ENCODE measurements at regions not wholly inside any gene's neighbourhood (a gene's known extent, or its start where the extent isn't known, plus 50 kb on each side); places are given as distances from the start of the nearest gene placed in this dataset.

DNA sequence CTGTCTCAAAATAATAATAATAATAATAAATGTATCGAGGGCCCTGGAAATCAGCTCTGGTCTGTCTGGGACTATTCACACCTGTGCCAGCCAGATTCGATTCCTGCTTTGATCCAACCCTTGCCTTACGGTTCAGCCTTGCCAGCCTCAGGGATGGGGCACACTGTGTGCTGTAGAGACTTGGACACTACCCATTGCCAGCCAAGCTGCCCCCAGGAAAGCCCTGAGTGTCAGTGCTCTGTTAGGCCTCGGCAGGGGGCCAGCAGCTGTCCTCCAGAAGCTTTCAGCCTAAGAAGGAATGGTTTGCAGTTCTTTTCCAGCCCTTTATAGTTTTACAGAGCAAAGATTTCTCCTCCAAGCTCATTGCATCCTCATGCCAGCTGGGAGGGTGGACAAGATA lies 96.2 kb upstream of the RUNX3 start:
- no peak for DNase-seq (ENCODE audit: low spot score in 2 of 2)
- no peaks in the 10 kb centered on the region for H3K4me1 ChIP-seq
- H3K36me3 ChIP-seq (replicated peaks) = no peaks in the 10 kb centered on the region
- no peaks in the 10 kb centered on the region for H3K27me3 ChIP-seq (ENCODE audit: low read depth)
- no peak overlapping the region for H3K4me3 ChIP-seq
- H3K9me3 ChIP-seq = no peaks in the 10 kb centered on the region
- in situ Hi-C loops (cut with MboI; ENCODE audit: low sequenced_read_pairs) = no loop called here

DNA sequence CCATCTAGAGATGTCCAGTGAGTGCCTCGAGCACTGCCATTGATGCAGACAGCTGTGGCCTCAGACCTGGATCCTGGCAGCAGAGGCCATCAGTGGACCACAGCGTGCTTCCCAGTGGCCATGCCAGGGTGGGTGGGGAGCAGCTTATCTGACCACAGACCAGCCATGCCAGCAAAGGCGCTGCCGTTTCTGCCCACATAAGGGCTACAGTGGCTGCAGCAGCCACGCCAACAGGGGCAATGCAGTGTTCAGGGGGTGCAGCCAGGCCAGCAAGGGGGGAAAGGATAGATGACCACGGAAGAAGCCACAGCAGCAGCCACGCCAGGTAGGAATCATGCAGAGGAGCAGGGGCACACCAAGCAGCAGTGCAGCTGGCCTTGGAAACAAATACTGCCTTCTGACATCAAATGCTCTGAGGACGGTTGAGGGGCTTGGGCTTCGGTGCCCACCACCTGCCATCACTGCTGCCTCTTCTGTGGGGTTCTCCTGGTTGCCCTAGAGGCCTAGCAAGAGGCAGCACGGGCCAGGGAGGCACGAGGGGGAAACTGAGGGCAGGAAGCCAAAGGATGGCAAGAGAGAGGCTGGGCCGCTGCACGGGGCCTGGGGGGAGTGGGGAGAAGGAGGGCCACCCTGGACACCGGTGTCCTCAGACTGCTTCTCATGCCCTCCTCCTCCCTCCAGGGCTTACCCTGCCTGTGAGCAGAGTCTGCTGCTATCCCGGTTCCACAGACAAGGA lies 94.7 kb upstream of the RUNX3 start:
- Histone ChIP-seq H3K36me3 (replicated peaks) (no peaks in the 10 kb centered on the region), H3K27me3 (ENCODE audit: low read depth) (no peaks in the 10 kb centered on the region), H3K9me3 (no peaks in the 10 kb centered on the region), H3K4me3 (no peak overlapping the region), H3K4me1 (no peaks in the 10 kb centered on the region)
- no peak for DNase-seq (ENCODE audit: low spot score in 2 of 2)
- in situ Hi-C loops (cut with MboI; ENCODE audit: low sequenced_read_pairs) = no loop called here

DNA sequence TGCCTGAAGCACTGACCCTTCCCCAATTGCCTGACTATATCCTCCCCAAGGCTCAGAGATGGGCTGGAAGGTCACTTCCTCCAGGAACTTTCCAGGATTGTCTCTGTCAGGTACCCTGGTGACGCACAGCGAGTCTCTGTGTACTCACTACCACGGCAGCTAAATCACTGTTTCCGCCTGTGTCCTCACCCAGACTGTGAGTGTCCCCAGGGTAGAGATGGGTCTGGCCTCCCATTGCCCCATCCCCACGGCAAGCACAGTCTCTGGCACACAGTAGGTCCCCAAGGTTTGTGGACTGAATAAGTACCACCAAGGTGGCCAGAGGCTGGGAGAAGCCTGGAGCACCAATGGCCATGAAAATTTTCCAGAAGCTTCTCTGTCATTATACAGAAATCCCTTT lies 93.8 kb upstream of the RUNX3 start:
- no peaks in the 10 kb centered on the region for H3K9me3 ChIP-seq
- no peaks in the 10 kb centered on the region for H3K27me3 ChIP-seq (ENCODE audit: low read depth)
- no peak for DNase-seq (ENCODE audit: low spot score in 2 of 2)
- H3K4me3 ChIP-seq = no peak overlapping the region
- no peaks in the 10 kb centered on the region for H3K36me3 ChIP-seq (replicated peaks)
- in situ Hi-C loops (cut with MboI; ENCODE audit: low sequenced_read_pairs) = no loop called here
- H3K4me1 ChIP-seq = no peaks in the 10 kb centered on the region

DNA sequence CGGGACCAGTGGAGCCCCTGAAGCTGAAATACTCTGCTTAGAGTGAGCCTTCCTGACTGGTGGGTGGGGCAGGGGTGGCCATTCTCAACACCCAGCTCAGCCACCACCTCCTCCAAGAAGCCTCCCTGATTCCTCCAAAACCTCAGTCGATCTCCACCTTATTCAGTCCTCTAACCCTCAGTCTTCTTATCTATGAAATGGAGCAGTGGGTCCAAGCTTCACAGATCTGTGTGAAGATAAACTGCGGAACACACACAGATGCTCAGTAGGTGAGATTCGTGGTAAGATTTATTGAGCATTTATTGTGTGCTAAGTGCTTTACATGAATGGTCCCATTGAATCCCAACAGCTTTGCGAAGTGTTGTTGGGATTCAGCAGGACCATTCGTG lies 93.1 kb upstream of the RUNX3 start:
- Histone ChIP-seq H3K36me3 (replicated peaks) (no peaks in the 10 kb centered on the region), H3K4me1 (no peaks in the 10 kb centered on the region), H3K27me3 (ENCODE audit: low read depth) (no peaks in the 10 kb centered on the region), H3K4me3 (no peak overlapping the region), H3K9me3 (no peaks in the 10 kb centered on the region)
- no peak for DNase-seq (ENCODE audit: low spot score in 2 of 2)
- in situ Hi-C loops (cut with MboI; ENCODE audit: low sequenced_read_pairs) = no loop called here

DNA sequence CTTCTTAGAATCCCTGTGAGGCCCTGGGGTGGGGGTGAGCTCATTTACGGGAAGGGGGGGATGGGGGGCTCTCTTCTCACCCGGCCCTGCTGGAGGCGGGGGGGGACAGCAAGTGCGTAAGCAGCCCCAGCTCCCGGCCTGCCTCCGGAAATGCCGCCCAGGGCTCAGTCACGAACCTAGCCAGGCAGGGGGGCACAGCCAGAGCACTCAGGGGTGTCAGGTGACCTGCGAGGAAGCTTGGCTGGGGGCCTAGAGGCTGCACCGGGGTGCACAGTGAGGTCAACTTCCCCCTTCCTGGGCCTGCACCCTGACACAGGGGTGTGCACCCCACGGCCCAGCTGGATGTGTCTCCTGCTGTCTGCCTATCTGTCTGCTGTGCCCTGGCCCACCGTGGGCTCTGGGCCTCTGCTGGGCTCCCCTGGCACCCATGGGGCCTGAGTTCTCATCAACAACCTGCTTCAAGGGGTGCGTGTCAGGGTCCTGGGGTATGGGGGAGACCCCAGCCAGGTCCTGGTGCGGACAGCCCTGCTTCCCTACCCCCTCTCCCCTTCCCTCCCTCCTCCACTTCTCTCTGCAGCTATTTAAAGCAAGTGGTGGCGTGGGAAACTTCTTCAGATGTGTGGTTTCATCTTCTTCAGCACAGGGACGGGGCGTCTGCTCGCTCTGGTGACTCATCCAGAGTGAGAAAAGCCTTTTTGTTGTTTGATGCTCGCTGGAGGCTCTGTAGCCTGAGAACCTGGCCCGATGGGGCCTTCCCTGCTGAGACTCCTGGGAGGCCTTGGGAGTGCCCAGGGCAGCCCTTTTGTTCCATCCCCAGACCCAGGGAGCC lies 92.5 kb upstream of the RUNX3 start:
- H3K4me1 ChIP-seq = no peaks in the 10 kb centered on the region
- H3K4me3 ChIP-seq = no peak overlapping the region
- H3K9me3 ChIP-seq = no peaks in the 10 kb centered on the region
- no peaks in the 10 kb centered on the region for H3K27me3 ChIP-seq (ENCODE audit: low read depth)
- in situ Hi-C loops (cut with MboI; ENCODE audit: low sequenced_read_pairs) = no loop called here
- peak in 1 of 2 experiments; percentile 29 for DNase-seq (ENCODE audit: low spot score in 2 of 2)
- no peaks in the 10 kb centered on the region for H3K36me3 ChIP-seq (replicated peaks)

DNA sequence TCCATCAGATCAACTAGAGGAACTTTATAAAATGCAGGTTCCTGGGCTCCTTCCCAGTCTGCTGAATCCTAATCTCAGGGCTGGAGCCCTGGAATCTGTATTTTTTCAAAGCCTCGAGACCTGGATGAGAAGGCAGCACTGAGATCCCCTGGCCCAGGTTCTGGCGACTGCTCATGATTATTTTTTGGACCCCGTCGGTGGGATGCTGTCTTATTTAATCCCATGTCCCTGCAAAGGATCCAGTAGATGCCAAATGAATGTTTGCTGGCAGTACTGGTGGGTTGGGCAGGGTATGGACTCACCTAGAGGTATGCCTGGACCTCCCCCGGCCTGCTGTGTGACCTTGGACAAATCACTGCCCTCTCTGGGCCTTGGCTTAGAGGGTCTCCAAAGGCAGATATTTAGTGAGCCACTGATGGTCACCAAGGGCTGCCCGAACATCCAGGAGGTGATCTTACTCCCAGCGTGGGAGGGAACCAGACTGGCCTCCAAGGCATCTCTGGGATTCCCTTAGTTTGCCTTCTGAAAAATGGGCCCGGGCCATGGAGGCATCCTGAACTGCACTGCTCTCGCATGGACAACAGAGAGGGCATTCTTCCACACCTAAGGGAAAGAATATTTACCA lies 91.6 kb upstream of the RUNX3 start:
- Histone ChIP-seq H3K36me3 (replicated peaks) (no peaks in the 10 kb centered on the region), H3K4me3 (no peak overlapping the region), H3K9me3 (no peaks in the 10 kb centered on the region), H3K27me3 (ENCODE audit: low read depth) (no peaks in the 10 kb centered on the region), H3K4me1 (no peaks in the 10 kb centered on the region)
- DNase-seq (ENCODE audit: low spot score in 2 of 2) = no peak
- in situ Hi-C loops (cut with MboI; ENCODE audit: low sequenced_read_pairs) = no loop called here

DNA sequence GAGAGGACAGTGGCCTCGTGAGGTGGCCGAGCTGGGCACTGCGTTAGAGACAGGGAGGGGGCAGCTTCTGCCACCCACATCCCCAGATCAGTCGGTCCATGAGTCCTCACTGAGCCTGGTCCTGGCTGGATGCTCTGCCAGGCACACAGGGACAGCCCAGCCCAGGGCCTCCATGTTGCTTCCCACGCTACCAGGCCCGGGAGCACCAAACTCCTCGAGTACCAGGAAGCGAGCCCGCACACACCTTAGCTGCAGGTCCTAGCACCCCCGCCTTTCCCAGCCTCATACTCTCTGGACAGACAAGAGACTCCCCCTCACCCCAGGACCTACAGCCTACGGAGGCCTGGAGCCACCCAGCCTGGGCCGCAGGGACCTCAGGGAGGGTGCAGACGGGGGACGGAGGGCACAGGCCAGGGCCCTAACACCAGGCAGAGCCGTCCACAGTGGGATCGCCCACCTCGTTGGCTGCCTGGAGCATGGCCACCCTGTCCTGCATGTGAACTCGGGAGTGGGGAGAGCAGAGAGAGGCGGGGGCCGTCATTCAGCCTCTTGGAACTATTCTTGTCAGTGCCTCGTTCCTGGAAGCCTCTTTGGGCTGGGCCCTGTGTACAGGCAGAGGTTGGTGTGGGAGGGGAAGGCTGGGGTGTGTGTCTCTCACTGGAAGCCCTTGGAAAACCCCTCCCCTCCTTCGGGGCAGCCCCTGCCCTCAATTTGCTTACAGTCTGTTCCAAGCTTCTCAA lies 90.9 kb upstream of the RUNX3 start:
- DNase-seq (ENCODE audit: low spot score in 2 of 2) = no peak
- no peaks in the 10 kb centered on the region for H3K4me1 ChIP-seq
- H3K9me3 ChIP-seq = no peaks in the 10 kb centered on the region
- no peaks in the 10 kb centered on the region for H3K27me3 ChIP-seq (ENCODE audit: low read depth)
- in situ Hi-C loops (cut with MboI; ENCODE audit: low sequenced_read_pairs) = no loop called here
- no peaks in the 10 kb centered on the region for H3K36me3 ChIP-seq (replicated peaks)
- H3K4me3 ChIP-seq = no peak overlapping the region

DNA sequence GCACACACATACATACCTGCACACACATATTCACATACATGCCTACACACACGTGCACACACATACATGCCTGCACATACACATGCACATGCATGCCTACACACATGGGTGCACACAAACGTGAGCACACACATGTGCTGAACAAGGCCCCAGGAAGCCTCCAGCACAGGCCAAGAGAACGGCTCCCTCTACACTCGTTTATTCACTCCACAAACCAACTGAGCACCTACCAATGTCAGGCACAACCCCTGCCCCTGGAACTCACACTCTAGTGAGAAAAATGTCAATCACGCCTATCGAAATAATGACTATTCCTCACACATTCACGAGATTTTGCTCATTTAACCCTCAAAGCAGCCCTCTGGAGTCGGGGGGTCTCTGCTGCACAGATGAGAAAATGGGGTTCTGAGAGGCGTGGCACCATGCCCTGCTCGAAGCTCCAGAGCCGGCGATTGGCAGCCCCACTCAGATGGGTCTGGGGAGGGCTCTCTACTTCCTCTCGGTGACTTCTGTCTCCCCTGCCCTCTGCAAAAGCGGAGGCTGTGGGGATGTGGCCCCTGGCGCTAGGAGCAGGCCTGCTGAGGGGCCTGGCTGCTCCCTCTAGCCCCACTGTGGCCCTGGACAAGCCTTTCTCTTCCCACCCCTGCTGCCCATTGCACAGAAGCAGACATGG lies 90.2 kb upstream of the RUNX3 start:
- Histone ChIP-seq H3K27me3 (ENCODE audit: low read depth) (no peaks in the 10 kb centered on the region), H3K4me3 (no peak overlapping the region), H3K9me3 (no peaks in the 10 kb centered on the region), H3K36me3 (replicated peaks) (no peaks in the 10 kb centered on the region), H3K4me1 (no peaks in the 10 kb centered on the region)
- in situ Hi-C loops (cut with MboI; ENCODE audit: low sequenced_read_pairs) = no loop called here
- no peak for DNase-seq (ENCODE audit: low spot score in 2 of 2)

DNA sequence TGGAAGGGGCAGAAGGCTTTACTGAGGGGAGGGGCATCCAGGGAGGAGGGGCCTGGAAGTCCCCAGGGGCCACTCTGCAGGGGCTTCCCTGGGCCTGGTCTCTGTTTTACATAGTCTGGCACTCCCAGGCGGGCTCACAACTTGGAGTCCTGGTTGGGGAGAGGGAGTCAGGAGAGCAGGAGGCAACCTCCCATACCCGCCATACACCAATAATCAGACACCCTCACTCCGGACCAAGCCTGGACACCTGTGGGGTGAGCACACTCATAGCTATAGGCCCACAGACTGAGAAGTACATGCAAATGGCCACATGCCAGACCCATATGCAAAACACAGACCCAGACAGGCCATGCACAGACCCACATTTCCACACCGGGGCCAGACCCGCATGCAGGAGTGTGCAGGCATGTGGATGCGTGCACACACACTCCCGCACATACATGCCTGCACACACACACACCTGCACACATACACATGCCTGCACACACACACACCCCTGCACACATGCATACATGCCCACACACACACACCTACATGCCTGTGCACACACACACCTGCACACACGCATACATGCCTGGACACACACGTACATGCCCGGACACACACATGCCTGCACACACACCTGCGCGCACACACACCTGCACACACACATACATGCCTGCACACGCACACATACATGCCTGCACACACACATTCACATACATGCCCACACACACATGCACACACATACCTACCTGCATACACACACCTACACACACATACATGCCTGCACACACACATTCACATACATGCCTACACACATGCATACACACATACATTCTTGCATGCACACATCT lies 89.5 kb upstream of the RUNX3 start:
- Histone ChIP-seq H3K27me3 (ENCODE audit: low read depth) (no peaks in the 10 kb centered on the region), H3K9me3 (no peaks in the 10 kb centered on the region), H3K4me3 (no peak overlapping the region), H3K4me1 (no peaks in the 10 kb centered on the region), H3K36me3 (replicated peaks) (no peaks in the 10 kb centered on the region)
- in situ Hi-C loops (cut with MboI; ENCODE audit: low sequenced_read_pairs) = no loop called here
- no peak for DNase-seq (ENCODE audit: low spot score in 2 of 2)

DNA sequence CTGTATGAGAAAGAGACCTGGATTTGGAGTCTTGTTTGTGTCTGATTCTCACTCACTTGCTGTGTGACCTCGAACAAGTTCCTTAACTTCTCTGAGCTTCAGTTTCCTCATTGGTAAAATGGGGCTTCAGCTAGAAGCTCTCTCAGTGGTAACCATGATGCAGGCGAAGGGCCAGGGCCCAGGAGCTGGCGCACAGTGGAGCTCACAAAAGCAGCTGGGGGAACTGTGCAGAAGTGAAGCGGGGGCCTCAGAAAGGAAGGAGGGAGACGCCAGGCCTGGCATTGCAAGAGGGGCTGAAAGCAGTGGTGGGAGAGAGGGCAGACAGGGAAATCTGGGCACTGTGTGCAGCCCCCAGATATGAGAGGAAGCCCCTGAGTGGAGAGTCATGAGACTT lies 88.9 kb upstream of the RUNX3 start:
- H3K4me3 ChIP-seq = no peak overlapping the region
- H3K36me3 ChIP-seq (replicated peaks) = no peaks in the 10 kb centered on the region
- no peak for DNase-seq (ENCODE audit: low spot score in 2 of 2)
- H3K4me1 ChIP-seq = no peaks in the 10 kb centered on the region
- in situ Hi-C loops (cut with MboI; ENCODE audit: low sequenced_read_pairs) = no loop called here
- H3K27me3 ChIP-seq (ENCODE audit: low read depth) = no peaks in the 10 kb centered on the region
- H3K9me3 ChIP-seq = no peaks in the 10 kb centered on the region

DNA sequence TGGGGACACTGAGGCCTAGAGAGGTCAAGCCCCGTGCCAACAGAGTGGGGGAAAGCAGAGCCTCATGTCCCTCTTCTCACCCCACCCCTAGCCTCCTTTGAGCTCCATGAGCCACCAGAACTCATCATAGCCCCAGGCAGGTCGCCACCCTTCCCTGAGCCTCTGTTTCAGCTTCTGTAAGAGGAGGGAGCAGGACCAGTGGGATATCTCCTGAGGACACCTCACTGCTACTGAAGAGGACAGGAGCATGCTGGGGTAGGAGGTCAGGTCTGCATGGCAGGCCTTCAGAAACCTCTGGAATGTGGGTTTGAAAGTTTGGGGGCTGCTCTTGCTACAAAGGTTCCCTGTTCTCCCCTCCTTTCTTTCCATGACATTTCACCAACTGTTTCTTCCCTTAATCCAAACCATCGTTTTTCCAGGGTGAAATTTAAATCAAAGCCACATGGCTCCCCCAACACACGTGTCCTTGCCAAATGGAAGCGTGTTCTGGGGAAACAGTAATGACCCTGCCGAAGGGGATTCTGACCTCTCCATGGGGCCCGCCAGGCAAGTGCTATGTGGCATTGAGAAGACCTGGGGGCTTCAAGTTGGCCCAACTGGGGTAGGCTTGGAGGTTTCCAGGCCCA lies 88.1 kb upstream of the RUNX3 start:
- Histone ChIP-seq H3K9me3 (no peaks in the 10 kb centered on the region), H3K36me3 (replicated peaks) (no peaks in the 10 kb centered on the region), H3K4me3 (no peak overlapping the region), H3K4me1 (no peaks in the 10 kb centered on the region), H3K27me3 (ENCODE audit: low read depth) (no peaks in the 10 kb centered on the region)
- no peak for DNase-seq (ENCODE audit: low spot score in 2 of 2)
- in situ Hi-C loops (cut with MboI; ENCODE audit: low sequenced_read_pairs) = no loop called here

DNA sequence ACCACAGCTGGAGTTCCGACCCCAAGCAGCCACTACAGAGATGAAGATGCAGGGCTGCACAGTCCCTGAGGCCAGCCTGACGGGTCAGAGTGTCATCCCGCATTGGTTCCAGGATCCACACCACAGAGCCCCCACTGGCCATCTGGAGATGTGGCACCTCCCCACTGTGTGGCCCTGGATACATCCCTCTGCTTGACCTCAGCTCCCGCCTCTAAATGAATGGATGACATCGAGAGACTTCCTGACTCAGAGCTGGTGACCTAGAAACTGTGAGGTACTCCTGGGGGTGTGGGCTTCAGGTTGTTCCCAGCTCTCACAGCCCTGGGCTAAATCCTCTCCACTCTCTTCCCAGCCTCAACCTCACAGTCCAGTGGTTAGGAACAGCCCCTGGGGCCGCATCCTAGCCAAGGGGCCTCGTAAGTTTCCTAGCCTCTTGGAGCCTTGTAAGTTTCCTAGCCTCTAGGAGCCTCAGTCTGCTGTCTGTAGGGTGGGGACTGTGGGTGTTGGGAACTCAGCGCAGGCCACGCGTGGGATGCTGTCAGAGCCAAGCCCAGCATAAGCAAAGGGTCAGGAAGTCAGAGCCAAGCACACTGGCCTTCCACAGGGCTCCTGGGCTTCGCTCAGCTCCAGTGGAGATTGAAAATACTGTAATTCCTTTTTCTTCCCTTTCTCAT lies 87.5 kb upstream of the RUNX3 start:
- Histone ChIP-seq H3K36me3 (replicated peaks) (no peaks in the 10 kb centered on the region), H3K4me1 (no peaks in the 10 kb centered on the region), H3K4me3 (no peak overlapping the region), H3K9me3 (no peaks in the 10 kb centered on the region), H3K27me3 (ENCODE audit: low read depth) (no peaks in the 10 kb centered on the region)
- DNase-seq (ENCODE audit: low spot score in 2 of 2) = no peak
- in situ Hi-C loops (cut with MboI; ENCODE audit: low sequenced_read_pairs) = no loop called here

Measured in HAP-1 (cell line).